GM19372 (cell line): ENCODE measurements at regions not wholly inside any gene's neighbourhood (a gene's known extent, or its start where the extent isn't known, plus 50 kb on each side); places are given as distances from the start of the nearest gene placed in this dataset.

Experiments
- ATAC-seq: cut with Tn5 transposase; IDR thresholded peaks from one replicate; pipeline ENCODE4 v1.9.1; 2021; ENCODE audit warnings: mild to moderate bottlenecking, low read depth, moderate library complexity; ENCODE audit not compliant: unreplicated experiment

DNA sequence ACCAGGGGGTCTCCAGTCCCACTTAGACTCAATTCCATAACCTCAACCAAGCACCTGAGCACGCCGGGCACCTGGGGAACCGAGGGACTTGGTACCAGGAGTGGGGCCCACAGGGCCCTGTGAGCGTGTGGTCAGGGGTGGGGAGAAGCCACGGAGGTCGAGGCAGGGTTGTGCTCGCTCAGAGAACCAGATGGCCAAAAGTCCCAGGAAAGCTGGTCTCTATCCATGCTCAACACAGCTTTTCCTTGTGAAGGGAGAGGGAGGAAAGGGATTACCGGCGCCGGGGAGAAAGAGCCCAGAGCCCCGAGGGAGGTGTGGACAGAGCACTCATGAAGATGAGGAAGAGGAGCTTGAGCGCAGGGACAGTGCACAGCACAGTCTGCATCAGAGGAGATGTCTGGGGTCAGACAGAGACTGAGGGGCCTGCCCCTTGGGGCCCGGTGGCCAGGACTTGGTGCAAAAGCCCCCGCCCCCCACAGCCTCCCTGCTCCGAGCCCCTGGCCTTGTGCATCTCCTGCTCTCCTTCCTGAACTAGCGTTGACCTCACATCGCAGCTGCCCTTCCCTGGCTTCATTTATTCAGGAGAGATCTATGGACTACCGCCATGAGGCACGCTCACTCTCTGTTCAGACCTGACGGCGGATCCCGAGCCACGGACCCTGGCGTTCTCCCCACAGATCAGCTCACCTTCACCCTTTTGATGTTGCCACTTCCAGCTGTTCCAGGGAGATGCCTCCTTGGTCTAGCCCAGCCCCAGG lies 355.4 kb upstream of the TNRC6C start:
- no peak for ATAC-seq

DNA sequence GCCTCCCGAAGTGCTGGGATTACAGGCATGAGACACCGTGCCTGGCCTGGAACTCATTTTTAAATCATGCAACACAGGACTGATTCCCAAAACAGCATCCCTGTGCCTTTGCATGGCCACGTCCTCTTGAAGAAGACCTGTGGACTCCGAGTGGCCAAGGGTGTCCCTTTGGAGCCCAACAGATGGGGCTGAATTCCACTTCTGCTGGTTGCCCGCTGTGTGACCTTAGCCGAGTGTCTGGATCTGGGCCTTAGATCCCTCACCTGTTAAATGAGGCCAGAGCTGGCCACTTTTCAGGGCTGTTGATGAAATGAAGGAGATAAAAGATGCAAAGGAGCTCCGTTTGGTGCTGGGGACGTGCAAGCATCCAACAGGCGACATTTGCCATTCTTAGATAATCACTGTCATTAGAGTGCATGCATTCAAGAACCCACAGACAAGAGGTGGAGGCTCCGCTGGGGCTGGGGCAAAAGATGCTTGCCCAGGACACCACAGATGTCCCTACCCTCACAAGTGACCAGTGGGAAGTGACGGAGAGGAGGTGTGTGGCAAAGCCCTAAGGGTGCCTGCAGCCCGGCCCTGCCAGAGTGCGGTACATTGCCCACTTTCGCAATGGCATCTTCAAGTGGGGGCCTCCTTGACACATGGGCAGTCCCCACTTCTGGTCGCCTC lies 354.1 kb upstream of the TNRC6C start:
- no peak for ATAC-seq

DNA sequence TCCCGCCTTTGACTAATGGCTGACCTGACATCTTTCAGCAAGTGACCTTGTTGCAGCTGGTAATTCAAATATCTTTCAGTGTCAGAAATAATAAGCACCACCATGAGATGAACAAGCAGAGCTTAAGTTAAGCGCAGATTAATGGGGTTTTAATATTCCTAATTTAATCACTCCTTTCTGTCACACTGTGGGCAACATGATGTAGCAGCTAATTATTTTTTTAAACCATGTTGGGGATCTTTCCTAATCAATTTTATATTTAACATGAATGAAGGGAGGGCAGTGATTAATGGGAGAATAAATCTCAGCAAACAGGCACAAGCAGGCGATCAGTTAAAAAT lies 353.6 kb upstream of the TNRC6C start:
- no peak for ATAC-seq

DNA sequence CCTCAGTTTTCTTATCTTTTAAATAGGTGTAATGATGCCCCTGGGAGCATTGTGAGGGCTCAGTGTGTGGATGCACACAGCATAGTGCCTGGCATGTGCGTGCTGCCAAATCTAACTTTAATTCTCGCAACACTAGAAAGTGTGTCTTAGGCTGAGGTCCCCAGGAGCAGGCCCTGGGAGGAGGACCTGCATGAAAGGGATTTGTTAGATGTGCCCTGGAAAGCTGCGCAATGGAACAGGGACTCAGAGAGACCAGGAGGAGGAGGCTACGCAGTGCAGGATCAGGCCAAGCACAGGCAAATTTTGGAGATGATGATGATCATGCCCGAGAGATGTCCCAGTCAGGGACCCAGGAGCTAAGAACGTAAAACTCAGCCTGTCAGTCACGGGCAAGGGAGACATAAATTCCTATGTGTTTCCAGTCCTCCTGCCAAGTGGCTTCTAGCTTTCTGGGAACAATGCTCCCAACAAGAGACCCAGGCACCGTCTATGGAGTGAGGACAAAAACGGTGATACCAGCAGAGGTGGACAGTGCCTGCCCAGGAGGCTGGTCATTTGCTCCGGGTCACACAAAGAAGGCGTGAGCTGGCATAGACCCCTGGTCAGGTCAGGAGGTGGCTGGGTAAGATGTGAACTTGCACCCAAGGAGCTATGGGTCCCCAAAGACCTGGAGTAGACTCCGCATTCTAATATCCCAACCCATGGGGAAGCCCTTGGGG lies 352.2 kb upstream of the TNRC6C start:
- ATAC-seq: no peak

DNA sequence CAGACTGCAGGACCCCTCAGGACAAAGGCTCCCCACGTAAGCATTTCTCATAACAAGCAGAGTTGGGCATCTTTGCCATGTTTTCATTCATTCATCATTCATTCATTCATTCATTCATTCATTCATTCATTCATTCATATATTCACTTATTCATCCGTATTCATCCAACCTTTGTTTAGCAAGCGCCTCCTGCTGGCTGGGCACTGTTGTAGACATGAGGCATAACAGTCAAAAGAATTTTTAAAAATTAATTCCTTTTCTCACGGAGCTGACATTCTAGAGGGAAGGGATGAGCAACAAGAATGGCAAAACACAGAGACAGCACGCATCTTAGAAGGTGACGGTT lies 351.7 kb upstream of the TNRC6C start:
- ATAC-seq: no peak

DNA sequence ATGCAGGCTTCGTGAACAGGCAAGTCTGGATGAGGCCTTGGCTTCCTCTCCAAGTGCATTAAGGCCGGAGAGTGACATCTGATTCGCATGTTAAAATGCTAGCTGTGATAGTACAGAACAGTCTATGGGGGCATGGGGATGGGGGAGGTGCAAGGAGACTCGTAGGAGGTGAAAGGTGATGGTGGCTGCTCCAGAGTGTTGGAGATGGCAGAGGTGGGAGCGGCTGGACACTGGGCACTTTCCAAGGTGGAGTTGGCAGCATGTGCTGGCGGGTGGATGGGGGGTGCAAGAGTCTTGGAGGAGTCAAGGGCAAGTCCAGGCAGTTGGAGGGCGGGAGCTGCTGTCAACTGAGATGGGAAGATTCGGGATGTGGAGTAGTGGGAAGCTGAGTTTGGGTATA lies 350.9 kb upstream of the TNRC6C start:
- ATAC-seq: no peak

DNA sequence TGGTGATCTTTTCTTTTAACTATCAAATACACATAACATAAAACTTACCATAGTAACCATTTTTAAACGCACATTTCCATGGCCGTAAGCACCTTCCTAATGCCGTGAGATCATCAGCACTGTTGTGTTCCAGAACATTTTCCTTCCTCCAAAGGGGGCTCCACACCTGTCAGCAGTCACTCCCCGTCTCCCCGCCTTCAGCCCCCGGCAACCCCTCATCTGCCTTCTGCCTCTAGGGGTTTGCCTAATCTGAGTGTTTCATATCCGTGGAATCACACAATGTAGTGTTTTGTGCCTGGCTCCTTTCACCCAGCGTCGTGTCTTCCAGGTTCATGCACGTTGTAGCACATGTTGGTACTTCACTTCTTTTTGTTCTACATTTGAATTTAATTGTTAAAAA lies 350.1 kb upstream of the TNRC6C start:
- ATAC-seq: no peak

DNA sequence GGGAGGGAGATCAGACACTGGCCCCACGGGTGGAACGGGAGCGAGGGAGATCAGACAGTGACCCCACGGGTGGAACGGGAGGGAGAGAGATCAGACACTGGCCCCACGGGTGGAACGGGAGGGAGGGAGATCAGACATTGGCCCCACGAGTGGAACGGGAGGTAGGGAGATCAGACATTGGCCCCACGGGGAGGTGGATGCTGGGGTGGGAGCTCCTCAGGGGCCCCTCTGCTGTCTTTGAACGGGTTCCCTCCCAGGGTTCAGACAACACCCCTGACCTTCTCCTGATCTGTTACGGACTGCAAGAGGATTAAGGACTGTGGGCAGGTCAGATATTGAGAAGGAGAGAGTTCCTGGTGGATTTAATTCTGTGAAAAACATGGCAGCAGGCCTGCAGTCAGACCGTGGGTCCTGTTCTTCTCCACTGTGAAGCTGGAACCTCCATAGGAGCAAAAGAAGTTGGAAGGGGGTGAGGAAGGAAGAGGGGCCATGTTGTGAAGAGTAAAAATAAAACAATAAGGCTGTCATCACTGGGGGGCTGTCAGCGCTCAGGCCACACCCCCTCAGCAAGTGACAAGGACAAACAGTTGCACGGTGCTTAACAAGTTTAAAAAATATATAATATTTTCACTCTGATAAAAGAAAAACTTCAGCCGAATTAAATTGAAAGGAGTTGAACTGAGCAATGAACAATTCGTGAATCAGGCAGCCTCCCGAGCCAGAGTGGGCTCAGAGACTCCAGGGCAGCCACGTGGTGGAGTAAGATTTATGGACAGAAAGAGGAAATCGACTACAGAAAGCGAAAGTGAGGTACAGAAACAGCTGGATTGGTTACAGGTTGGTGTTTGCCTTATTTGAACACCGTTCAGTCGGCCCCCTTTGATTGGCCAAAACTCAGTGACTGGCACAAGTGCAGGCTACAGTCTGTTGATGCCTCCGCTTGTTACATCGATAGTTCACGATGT lies 348.7 kb upstream of the TNRC6C start:
- ATAC-seq: no peak

DNA sequence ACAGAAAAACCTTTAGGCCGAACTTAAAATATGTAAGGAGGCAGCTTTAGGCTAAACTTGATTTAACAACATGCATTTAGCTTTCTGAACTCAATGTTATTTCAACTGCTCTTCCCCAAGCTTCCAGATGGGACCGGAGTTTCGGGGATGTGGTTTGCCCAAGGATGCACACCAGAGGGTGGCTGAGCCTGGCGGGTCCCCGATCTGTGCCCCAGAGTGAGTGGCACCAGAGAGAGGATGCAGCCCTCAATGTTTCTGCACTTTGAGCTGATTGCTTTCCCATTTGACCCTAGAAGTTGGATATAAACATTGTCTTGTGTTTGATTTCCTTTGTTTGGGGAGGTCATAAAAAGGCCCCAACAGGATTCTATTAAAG lies 348.0 kb upstream of the TNRC6C start:
- ATAC-seq: no peak

DNA sequence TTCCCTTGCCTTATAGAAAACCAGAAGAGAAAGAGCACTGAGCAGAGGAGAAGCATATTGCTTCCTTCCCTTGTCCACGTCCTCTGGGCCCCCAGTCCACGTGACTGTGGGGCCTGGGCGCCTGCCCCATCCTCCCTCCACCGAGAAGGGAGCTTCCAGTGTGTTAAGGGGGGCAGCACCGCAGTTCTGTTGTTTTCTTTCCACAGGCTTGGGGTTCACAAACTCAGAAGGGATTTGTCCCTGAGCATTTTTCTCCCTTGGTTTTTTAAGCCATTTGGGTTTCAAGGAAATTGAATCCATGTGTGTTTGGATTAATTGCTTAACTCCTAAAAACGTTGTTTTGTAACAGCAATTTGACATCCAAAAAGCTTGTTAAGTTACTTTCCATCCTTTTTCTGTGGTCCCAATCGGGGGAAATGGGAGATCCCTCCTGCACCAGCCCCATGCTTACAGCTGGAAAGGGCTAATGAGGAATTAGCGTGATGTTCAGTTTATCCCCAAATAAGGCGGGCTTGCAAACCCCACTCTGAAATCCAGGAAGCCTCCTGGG lies 347.5 kb upstream of the TNRC6C start:
- no peak for ATAC-seq

DNA sequence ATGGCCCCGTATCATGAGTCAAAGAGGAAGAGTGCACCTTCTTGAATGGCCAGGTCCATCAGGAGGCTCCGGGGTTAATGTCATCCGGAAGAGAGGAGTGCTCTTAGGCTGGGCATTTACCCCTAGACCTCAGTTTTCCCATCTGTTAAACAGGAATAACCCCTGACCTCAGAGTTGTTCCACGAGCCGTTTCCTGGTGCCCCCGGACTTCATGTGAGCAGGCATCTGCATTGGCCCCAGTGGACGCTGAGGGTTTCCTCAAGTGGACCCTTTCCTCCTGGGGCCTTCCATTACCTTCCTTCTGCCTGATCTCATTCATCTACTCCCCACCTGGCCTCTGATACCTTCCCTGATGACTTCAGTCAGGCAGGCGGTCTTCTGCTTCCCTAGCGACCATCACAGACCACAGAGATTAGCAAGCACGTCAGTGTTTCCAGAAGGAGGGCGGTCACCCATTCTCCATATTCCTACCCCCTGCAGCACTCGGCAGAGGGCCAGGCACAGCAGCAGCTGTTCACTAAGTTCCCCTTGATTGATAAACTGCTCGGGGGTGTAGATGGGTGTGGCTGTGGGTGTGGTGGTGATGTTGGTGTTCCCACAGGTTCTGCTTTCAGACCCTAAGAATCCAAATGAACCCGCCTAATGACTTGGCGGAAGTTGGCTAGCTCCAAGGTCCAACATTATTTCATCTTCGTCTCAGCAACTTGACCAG lies 346.6 kb upstream of the TNRC6C start:
- ATAC-seq: no peak

DNA sequence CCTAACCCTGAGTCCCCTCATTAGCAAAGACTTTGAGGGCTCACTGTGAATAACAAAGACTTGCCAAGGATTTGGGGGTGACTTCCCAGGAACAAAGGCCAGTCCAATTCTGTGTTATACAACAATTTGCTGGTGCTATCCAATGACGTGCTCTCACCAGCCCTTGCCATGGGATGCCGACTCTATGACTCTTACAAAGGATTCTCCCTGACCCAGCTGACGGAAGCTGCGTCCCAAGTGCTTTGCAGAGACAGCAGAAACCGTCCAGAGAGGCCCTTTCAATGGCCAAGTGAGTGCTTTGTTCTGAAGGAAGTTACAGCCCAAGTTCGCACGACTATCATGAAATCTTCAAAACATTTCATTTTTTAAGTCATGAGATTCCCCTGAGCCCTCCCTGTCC lies 345.3 kb upstream of the TNRC6C start:
- ATAC-seq: no peak

DNA sequence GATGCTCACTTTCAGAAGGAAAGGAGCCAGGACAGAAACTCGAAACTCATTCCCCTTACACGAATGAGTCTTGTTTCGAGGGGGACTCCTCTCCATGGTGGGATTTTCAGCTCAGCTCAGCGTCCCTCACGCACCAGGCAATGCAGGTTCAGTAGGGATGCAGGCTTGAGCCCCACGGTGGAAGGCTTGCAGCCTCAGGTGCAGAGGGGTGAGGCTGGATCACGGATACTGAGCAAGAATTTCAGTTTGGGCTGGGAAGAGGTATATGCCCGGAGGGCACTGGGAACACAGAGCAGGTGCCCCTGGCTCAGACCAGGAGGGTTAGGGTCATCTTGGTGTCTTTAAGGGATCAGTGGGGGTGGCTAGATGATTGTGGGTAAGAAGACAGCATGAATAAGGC lies 344.9 kb upstream of the TNRC6C start:
- ATAC-seq: no peak

DNA sequence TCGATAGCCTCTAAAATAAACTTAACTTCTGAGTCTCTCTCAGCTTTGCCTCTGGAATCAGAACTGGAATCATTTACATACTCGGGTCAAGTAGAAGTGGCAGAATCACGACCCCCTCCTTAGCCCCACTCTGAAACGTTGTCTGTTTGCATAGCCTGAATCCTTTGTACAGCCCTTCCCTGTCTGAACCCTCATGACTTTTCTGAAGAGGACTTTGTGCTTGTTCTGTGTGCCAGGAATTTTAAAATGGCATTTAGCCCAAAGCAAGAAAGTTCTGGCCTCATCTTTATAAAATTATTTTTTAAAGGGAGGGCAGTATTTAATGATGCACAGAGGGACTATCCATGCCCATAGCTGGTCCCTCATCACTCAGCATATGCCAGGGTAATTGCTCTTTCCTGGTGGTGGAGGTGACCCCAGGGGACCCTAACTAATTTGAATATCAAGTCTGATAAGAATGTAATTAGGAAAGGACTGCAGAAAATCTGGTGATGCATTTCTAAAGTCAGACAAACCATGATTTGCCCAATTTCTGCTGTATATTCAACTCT lies 342.7 kb upstream of the TNRC6C start:
- ATAC-seq: no peak

DNA sequence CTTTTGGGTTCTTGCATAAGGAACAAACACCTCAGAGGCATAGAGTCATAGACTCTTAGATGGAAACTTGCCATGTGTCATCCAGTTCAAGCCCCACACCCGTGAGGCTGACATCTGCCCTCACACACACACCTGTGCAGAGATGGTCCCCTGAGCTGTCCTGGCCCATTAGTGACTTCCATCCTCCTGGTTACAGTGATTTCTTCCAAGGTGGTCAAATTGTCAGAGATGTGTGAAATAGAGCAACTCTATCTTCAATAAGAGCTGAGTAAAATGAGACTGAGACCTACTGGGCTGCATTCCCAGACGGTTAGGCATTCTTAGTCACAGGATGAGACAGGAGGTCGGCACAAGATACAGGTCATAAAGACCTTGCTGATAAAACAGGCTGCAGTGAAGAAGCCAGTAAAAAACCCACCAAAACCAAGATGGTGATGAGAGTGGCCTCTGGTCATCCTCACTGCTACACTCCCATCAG lies 342.2 kb upstream of the TNRC6C start:
- ATAC-seq: no peak

DNA sequence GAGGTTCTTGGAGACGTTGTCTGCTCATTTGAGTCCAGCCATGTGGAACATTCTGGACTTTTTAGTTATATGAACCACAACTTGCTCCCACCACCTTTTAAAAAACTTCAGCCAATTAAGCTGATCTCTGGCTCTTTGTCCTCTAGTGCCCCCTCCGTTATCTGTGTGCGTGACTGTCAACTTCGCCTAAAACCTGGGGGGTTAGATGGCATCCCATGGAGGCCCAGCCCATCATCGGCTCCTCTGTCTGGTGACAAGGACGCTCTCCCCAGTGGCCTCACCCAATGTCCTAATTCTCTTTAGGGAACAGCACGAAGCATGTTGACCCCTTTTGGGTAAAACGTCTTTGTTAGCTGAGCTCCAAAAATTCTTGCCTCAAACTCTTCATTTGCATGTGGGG lies 341.0 kb upstream of the TNRC6C start:
- no peak for ATAC-seq

DNA sequence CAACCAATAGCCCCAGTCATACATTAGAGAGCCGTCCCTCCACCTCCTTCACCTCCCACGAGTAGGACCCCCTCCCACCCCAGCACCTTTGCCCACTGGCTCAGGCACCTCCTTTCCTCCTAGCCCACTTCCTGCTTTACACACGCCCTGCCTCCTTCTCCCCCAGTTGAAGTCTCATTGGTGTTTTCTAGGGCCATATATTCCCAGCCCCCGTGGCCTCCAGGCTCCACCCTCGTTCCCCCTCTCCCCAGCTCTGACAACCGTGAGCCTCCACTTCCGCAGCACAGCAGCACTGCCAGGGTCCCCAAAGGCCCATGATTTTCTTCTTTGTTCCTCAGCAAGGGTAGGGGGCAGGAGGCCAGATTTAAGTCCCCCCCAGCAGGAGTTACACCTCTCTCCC lies 340.3 kb upstream of the TNRC6C start:
- no peak for ATAC-seq

DNA sequence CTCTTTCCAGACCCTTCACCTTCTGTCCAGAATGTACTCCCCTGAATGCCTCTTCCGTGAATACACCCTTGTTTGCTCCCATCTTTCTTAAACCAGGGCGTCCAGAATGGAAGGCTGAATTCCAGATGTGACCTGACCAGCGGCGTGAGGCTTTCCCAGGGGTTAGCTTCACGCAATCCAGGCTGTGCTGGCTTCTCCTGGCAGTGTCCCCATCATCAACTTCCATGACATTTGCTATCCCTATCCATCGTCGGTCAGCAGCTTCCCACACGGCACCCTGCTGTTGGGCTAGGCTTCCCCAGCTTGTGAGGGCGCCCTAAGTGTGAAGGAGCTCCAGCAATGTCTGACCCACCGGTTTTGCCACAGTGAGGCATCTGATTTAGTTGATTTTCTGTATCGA lies 339.8 kb upstream of the TNRC6C start:
- ATAC-seq: no peak

DNA sequence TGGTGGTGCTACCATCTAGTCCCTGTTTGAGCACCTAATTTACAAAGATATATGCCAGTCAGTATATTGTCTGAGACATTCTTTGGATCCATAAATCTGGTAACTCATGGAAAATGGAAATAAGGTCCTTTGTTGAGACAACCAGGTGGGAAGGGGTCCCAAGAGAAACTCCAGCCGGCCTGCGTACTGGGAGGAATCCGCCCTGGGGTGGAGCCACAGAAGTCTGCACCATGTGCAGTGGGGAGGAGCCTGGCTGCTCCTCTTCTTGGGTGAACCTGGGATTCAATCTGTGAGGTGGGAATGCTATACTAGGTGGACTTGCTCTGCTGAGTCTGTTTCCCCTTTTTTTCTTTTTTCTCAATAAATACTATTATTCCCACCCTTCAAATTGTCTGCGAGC lies 339.2 kb upstream of the TNRC6C start:
- no peak for ATAC-seq

DNA sequence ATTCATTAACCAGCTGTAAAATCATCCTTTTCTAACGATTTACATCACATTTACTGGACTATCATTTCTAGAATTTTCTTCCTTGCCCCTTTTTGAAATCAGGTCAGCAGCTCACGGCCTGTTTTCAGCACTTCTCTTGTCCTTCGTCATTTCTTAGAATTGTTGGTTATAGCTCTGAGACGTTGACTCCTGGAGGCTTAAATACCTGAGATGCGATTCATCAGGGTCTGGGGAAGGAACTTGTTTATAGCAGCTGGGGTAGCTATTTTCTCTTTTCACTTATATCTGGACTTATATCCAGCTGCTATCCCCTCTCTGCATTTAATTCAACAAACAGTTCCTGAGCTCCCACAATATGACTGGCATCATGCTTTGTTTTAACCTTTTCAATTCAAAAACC lies 338.7 kb upstream of the TNRC6C start:
- ATAC-seq: no peak
